HFF-Myc (cell line): ENCODE measurements at regions not wholly inside any gene's neighbourhood (a gene's known extent, or its start where the extent isn't known, plus 50 kb on each side); places are given as distances from the start of the nearest gene placed in this dataset.

Experiments used
- DNase-seq: peaks from one replicate; pipeline ENCODE4 v3.0.0-alpha.2; 2011; ENCODE audit warnings: low read depth; ENCODE audit errors: extremely low read depth
- H3K4me3 ChIP-seq: replicated peaks from 2 replicates; pipeline ENCODE4 v1.5.1; 2011; ENCODE audit warnings: low read depth, mild to moderate bottlenecking, control low read depth, low read length
- TF ChIP-seq, protein P1 (sequence below): IDR thresholded peaks from 2 replicates; pipeline ENCODE4 v1.5.1; 2012; ENCODE audit warnings: mild to moderate bottlenecking, low read depth, low read length, control low read depth; ENCODE audit errors: missing control alignments

DNA sequence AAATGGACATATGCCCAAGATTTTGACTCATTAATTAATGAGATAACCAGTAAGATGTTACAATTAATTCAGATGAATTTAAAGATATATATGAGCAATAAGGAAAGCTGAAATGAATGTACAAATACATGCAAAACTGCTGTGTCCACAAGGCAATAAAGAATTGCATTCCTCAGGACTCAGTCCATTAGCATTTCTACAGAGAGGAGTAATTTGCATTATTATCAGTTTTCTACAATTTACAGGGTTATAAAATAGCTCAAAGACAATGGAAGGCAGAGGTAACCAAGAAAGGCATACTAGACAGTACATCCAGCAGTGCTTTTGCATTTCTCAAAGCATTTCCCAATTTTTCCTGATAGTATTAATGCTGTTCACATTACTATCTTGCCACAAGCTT lies 377.1 kb upstream of the GOLIM4 start:
- TF ChIP-seq, protein P1, sequence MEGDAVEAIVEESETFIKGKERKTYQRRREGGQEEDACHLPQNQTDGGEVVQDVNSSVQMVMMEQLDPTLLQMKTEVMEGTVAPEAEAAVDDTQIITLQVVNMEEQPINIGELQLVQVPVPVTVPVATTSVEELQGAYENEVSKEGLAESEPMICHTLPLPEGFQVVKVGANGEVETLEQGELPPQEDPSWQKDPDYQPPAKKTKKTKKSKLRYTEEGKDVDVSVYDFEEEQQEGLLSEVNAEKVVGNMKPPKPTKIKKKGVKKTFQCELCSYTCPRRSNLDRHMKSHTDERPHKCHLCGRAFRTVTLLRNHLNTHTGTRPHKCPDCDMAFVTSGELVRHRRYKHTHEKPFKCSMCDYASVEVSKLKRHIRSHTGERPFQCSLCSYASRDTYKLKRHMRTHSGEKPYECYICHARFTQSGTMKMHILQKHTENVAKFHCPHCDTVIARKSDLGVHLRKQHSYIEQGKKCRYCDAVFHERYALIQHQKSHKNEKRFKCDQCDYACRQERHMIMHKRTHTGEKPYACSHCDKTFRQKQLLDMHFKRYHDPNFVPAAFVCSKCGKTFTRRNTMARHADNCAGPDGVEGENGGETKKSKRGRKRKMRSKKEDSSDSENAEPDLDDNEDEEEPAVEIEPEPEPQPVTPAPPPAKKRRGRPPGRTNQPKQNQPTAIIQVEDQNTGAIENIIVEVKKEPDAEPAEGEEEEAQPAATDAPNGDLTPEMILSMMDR = no peak
- H3K4me3 ChIP-seq = no peak overlapping the region
- no peak for DNase-seq

DNA sequence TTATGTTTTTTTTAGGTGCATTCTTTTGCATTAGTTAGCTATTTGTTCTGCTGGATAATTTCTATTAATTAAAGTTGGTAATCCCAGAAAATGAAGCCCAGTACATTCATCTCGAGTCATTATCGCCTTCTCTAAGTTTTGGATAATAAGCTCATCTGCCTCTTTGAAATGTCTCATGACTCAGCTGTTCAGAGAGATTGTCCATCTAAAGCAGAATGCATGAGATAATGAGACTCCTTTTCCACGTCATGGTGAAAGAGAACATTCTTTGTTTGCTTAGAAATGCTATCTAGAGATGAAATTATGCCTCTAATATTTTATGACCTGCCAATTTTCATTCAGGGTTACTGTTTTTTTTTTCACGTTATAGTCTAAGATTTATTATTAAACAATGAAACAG lies 374.7 kb upstream of the GOLIM4 start:
- DNase-seq = no peak
- TF ChIP-seq, protein P1 = no peak

DNA sequence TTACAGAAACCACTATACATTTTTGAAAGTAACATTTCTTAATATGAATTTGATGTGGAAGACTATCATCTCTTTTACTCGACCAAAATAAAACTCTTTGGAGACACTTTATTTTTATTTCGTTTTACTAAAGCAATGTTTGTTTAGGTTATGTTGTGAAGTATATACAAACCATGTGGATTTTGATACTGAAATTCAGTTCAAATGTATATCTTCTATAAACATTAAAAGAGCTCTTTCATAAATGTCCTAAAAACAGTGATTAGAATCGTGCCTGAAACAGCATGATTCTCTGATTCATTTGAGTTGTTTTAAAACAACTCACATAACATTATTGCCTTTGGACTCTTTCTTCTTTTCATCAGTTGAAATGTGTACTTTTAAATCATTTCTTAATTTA lies 373.7 kb upstream of the GOLIM4 start:
- TF ChIP-seq, protein P1 = no peak
- DNase-seq = no peak
- H3K4me3 ChIP-seq = no peak overlapping the region

More for the DNA sequence above, 374.7 kb upstream of the GOLIM4 start:
- no peak overlapping the region for H3K4me3 ChIP-seq

DNA sequence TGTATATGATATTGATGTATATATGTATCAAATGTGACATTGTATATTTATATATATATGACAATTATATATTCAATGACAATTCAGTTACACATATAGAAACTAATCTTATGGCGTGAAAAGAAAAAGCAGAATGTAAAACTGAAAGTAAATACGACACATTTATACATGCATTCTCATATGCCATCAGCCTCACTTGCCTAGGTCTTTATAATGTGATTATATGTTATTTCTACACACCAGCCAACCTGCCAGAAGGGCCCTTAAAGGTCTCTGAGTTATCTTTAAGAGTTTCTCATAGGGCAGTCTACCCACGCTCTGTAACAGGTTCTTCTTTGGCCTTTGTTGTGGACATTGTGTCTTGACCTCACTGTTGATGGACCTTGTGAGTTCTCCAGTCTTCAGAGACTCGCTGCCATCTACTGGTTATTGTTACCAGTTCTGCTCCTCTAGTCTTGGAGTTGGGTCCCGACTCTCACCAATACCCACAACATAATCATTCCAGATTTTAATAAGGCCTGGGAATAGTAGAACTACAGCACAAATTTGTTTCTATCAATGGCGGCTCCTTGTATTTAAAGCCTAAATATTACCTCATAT lies 371.5 kb upstream of the GOLIM4 start:
- no peak overlapping the region for H3K4me3 ChIP-seq
- TF ChIP-seq, protein P1 = peak; percentile 33
- peak; percentile 2 for DNase-seq

DNA sequence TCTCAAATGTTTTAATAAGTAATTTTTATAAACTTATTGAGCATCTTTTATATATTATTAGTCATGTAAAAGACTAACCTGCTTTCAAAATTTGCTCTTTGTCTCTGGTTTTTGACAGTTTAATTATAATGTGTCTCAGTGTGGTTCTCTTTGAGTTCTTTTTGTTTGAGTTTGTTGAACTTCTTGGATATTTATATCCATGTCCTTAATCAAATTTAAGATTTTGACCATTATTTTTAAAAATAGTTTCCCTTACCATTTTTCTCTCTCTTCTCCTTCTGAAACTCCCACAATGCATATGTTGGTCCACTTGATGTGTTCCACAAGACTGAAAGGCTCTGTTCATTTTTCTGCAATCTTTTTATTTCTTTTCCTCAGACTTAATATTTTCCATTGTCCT lies 366.1 kb upstream of the GOLIM4 start:
- DNase-seq = no peak

DNA sequence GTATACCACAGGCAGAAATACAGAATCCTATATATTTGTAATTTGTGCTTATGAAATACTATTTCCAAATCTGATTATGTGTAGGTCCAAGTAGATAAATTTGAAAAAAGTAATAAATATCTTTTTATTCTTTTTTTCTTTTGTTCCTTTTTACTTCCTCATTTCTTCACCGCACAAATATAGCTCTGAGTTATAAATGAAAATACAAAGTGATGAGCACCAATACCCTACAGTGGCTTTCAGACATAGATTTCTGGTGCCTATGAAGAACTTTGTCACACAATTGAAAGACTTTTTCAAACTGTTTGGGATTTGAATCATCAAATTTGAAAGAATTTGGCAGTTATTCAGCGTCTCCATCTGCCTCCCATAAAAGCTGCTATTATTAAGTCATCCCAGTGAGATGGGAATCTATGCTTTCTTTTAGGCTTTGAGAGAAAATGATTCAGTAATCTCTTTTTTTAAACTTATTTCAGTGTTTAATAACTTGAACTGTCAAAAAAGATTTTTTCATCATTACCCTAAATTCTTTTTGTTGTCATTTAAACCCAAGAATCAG lies 363.6 kb upstream of the GOLIM4 start:
- no peak overlapping the region for H3K4me3 ChIP-seq
- TF ChIP-seq, protein P1 = no peak
- no peak for DNase-seq

More for the DNA sequence above, 366.1 kb upstream of the GOLIM4 start:
- H3K4me3 ChIP-seq = no peak overlapping the region
- TF ChIP-seq, protein P1 = no peak
